H9 (cell line): ENCODE measurements at regions not wholly inside any gene's neighbourhood (a gene's known extent, or its start where the extent isn't known, plus 50 kb on each side); places are given as distances from the start of the nearest gene placed in this dataset.

ENCODE experiments used
- DNase-seq: peaks from one replicate; pipeline ENCODE4 v3.0.0-alpha.2; 2017
- H2AFZ ChIP-seq: one replicate; pipeline ENCODE4 v1.6.1; 2013; ENCODE audit warnings: mild to moderate bottlenecking, low read length, control low read depth, moderate library complexity
- H2AK5ac ChIP-seq: 2 replicates; pipeline ENCODE4 v1.6.1; 2013; ENCODE audit warnings: low read length, control low read depth, mixed read lengths; ENCODE audit not compliant: insufficient read length
- H2BK120ac ChIP-seq: one replicate; pipeline ENCODE4 v1.6.1; 2013; ENCODE audit warnings: low read depth, mild to moderate bottlenecking, low read length, control low read depth, inconsistent platforms; ENCODE audit not compliant: poor library complexity, severe bottlenecking
- H2BK12ac ChIP-seq: 2 replicates; pipeline ENCODE4 v1.6.1; 2013; ENCODE audit warnings: low read length, control low read depth, mixed read lengths, low read depth; ENCODE audit not compliant: insufficient read length
- H2BK15ac ChIP-seq: 2 replicates; pipeline ENCODE4 v1.6.1; 2013; ENCODE audit warnings: low read depth, low read length, control low read depth
- H2BK20ac ChIP-seq: one replicate; pipeline ENCODE4 v1.6.1; 2013; ENCODE audit warnings: low read depth, mild to moderate bottlenecking, low read length, control low read depth, inconsistent platforms; ENCODE audit not compliant: poor library complexity, severe bottlenecking
- H2BK5ac ChIP-seq: 2 replicates; pipeline ENCODE4 v1.6.1; 2013; ENCODE audit warnings: low read length, control low read depth, mixed read lengths; ENCODE audit not compliant: insufficient read length
- H3K14ac ChIP-seq: 2 replicates; pipeline ENCODE4 v1.6.1; 2013; ENCODE audit warnings: low read length, control low read depth; ENCODE audit not compliant: insufficient read depth
- H3K18ac ChIP-seq: 2 replicates; pipeline ENCODE4 v1.6.1; 2013; ENCODE audit warnings: low read depth, mild to moderate bottlenecking, mixed read lengths, low read length, control low read depth; ENCODE audit not compliant: insufficient read length
- H3K23ac ChIP-seq: 2 replicates; pipeline ENCODE4 v1.6.1; 2013; ENCODE audit warnings: low read length, control low read depth, mixed read lengths, low read depth; ENCODE audit not compliant: insufficient read length
- H3K23me2 ChIP-seq: 2 replicates; pipeline ENCODE4 v1.6.1; 2013; ENCODE audit warnings: low read depth, mild to moderate bottlenecking, mixed read lengths, low read length, control low read depth; ENCODE audit not compliant: insufficient read length, poor library complexity, severe bottlenecking
- H3K27ac ChIP-seq: 2 replicates; pipeline ENCODE4 v1.5.1; 2013; ENCODE audit warnings: low read length, control low read depth, mixed read lengths, low read depth; ENCODE audit not compliant: insufficient read length
- H3K27me3 ChIP-seq: 2 replicates; pipeline ENCODE4 v1.6.1; 2013; ENCODE audit warnings: low read length, control low read depth, inconsistent platforms; ENCODE audit not compliant: insufficient read depth
- H3K4ac ChIP-seq: 2 replicates; pipeline ENCODE4 v1.6.1; 2013; ENCODE audit warnings: low read depth, mild to moderate bottlenecking, control low read depth, inconsistent platforms, low read length, moderate library complexity
- H3K4me1 ChIP-seq: 2 replicates; pipeline ENCODE4 v1.6.1; 2013; ENCODE audit warnings: low read length, control low read depth, inconsistent platforms; ENCODE audit not compliant: insufficient read depth
- H3K4me2 ChIP-seq: 2 replicates; pipeline ENCODE4 v1.6.1; 2013; ENCODE audit warnings: low read length, control low read depth, mixed read lengths; ENCODE audit not compliant: insufficient read length, insufficient read depth
- H3K56ac ChIP-seq: 2 replicates; pipeline ENCODE4 v1.6.1; 2013; ENCODE audit warnings: low read depth, mild to moderate bottlenecking, mixed read lengths, low read length, control low read depth; ENCODE audit not compliant: insufficient read length
- H3K79me1 ChIP-seq: 2 replicates; pipeline ENCODE4 v1.6.1; 2013; ENCODE audit warnings: low read depth, mild to moderate bottlenecking, moderate library complexity, low read length, control low read depth, inconsistent platforms; ENCODE audit not compliant: insufficient read depth, poor library complexity, severe bottlenecking
- H3K79me2 ChIP-seq: 2 replicates; pipeline ENCODE4 v1.6.1; 2013; ENCODE audit warnings: low read length, control low read depth, inconsistent platforms; ENCODE audit not compliant: insufficient read depth
- H3K9ac ChIP-seq: 2 replicates; pipeline ENCODE4 v1.6.1; 2013; ENCODE audit warnings: low read length, control low read depth, mixed read lengths; ENCODE audit not compliant: insufficient read length; ENCODE audit errors: extremely low read depth
- H3K9me3 ChIP-seq: one replicate; pipeline ENCODE4 v1.6.1; 2013; ENCODE audit warnings: low read depth, low read length, inconsistent platforms; ENCODE audit not compliant: control insufficient read depth
- H3T11ph ChIP-seq: one replicate; pipeline ENCODE4 v1.6.1; 2013; ENCODE audit warnings: mild to moderate bottlenecking, low read length, control low read depth, inconsistent platforms
- H4K20me1 ChIP-seq: one replicate; pipeline ENCODE4 v1.6.1; 2013; ENCODE audit not compliant: control insufficient read depth, insufficient read length, insufficient read depth
- H4K5ac ChIP-seq: 2 replicates; pipeline ENCODE4 v1.6.1; 2013; ENCODE audit warnings: low read depth, mild to moderate bottlenecking, mixed read lengths, low read length, control low read depth; ENCODE audit not compliant: insufficient read length
- H4K8ac ChIP-seq: replicated peaks from 2 replicates; pipeline ENCODE4 v1.6.1; 2013; ENCODE audit warnings: low read length, control low read depth, mixed read lengths, low read depth; ENCODE audit not compliant: insufficient read length
- H4K91ac ChIP-seq: 2 replicates; pipeline ENCODE4 v1.6.1; 2013; ENCODE audit warnings: low read depth, mild to moderate bottlenecking, moderate library complexity, mixed read lengths, low read length, control low read depth; ENCODE audit not compliant: insufficient read length
- H3K27ac Mint-ChIP-seq, 3 experiments: 2 replicates in 2 of 3; 3 replicates in 1 of 3; pipeline ENCODE4 v1.8.0; 2020 to 2021; ENCODE audit warnings: mixed read lengths in 3 of 3, mild to moderate bottlenecking in 1 of 3, moderate library complexity in 1 of 3
- H3K27me3 Mint-ChIP-seq: 2 replicates; pipeline ENCODE4 v1.8.0; 2021; ENCODE audit warnings: low read depth, mild to moderate bottlenecking, moderate library complexity, mixed read lengths
- H3K36me3 Mint-ChIP-seq, 3 experiments: 2 replicates in 2 of 3; 3 replicates in 1 of 3; pipeline ENCODE4 v1.8.0; 2020 to 2021; ENCODE audit warnings: low read depth in 3 of 3, mixed read lengths in 3 of 3; ENCODE audit not compliant: insufficient read depth in 1 of 3
- H3K4me1 Mint-ChIP-seq, 2 experiments: 2 replicates each; pipeline ENCODE4 v1.8.0; 2020; ENCODE audit warnings: mixed read lengths in 2 of 2
- H3K4me3 Mint-ChIP-seq, 2 experiments: 2 replicates in 1 of 2; 3 replicates in 1 of 2; pipeline ENCODE4 v1.8.0; 2020 to 2021; ENCODE audit warnings: mild to moderate bottlenecking in 2 of 2, mixed read lengths in 2 of 2, moderate library complexity in 1 of 2
- H3K9me3 Mint-ChIP-seq, 2 experiments: 2 replicates in 1 of 2; 3 replicates in 1 of 2; pipeline ENCODE4 v1.8.0; 2020; ENCODE audit warnings: mild to moderate bottlenecking in 2 of 2, mixed read lengths in 2 of 2, moderate library complexity in 1 of 2
- WGBS: extraction: QIAGEN DNeasy Blood & Tissue Kit; methylation state at CpG from one replicate; pipeline ENCODE4 v1.1.7; 2013; ENCODE audit warnings: missing lambda C conversion rate, low lambda C conversion rate, mixed read lengths; ENCODE audit not compliant: insufficient read length; ENCODE audit errors: extremely low coverage; 5-methylcytosine and 5-hydroxymethylcytosine counted together
- TF ChIP-seq, protein P1 (sequence below): fragments of 200-600 bp; sonication (generic); conservative IDR thresholded peaks from 3 replicates; pipeline ENCODE4 v1.8.0; 2021; ENCODE audit warnings: antibody characterized with exemption, mild to moderate bottlenecking

DNA sequence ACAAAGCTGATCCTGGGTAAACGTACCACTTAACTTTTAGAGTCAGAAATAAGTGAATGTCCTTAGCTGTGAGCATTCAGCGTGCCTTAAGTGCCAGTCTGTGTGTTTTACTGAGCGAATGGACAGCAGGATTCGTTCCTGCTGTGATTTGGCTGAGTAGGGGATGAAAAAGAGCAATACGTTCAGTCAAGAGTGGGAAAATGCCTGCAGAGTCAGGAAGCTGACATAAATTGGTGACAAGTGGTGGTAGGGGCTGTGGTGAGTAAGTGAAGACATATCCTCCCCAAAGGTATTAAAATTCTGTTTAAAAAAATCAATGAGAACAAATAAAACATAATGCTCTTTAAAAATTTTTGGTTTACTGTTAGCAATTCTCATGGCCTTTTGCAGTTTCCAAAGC lies 56.6 kb upstream of the TNIP3 start:
- TF ChIP-seq, protein P1, sequence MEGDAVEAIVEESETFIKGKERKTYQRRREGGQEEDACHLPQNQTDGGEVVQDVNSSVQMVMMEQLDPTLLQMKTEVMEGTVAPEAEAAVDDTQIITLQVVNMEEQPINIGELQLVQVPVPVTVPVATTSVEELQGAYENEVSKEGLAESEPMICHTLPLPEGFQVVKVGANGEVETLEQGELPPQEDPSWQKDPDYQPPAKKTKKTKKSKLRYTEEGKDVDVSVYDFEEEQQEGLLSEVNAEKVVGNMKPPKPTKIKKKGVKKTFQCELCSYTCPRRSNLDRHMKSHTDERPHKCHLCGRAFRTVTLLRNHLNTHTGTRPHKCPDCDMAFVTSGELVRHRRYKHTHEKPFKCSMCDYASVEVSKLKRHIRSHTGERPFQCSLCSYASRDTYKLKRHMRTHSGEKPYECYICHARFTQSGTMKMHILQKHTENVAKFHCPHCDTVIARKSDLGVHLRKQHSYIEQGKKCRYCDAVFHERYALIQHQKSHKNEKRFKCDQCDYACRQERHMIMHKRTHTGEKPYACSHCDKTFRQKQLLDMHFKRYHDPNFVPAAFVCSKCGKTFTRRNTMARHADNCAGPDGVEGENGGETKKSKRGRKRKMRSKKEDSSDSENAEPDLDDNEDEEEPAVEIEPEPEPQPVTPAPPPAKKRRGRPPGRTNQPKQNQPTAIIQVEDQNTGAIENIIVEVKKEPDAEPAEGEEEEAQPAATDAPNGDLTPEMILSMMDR: no peak
- Mint-ChIP-seq H3K36me3 (no peaks in the 10 kb centered on the region), H3K4me3 (no peak overlapping the region), H3K27me3 (no peaks in the 10 kb centered on the region; the same call in 1 of the 2 replicates), H3K4me1 (no peaks in the 10 kb centered on the region), H3K27ac (no peak overlapping the region), H3K9me3 (no peaks in the 10 kb centered on the region; a peak in 1 of 5 replicates)
- H2AK5ac ChIP-seq: no peak overlapping the region
- no peak overlapping the region for H3K4me2 ChIP-seq
- no peak overlapping the region for H3T11ph ChIP-seq
- H2BK120ac ChIP-seq: no peak overlapping the region
- no peak overlapping the region for H2BK20ac ChIP-seq
- no peaks in the 10 kb centered on the region for H3K4me1 ChIP-seq
- no peaks in the 10 kb centered on the region for H3K23me2 ChIP-seq
- no peak overlapping the region for H3K18ac ChIP-seq
- H3K14ac ChIP-seq: no peak overlapping the region
- no peak overlapping the region for H3K27ac ChIP-seq
- no peak overlapping the region for H3K9ac ChIP-seq
- H3K79me1 ChIP-seq: no peaks in the 10 kb centered on the region
- no peaks in the 10 kb centered on the region for H3K9me3 ChIP-seq
- no peak overlapping the region for H3K56ac ChIP-seq
- no peak overlapping the region for H3K23ac ChIP-seq
- H3K79me2 ChIP-seq: no peaks in the 10 kb centered on the region
- H2AFZ ChIP-seq: no peak overlapping the region
- H2BK12ac ChIP-seq: no peak overlapping the region
- no peaks in the 10 kb centered on the region for H4K20me1 ChIP-seq
- H4K8ac ChIP-seq: no peak overlapping the region
- no peak overlapping the region for H2BK15ac ChIP-seq
- no peaks in the 10 kb centered on the region for H3K27me3 ChIP-seq
- H4K5ac ChIP-seq: no peak overlapping the region
- H2BK5ac ChIP-seq: no peak overlapping the region
- H4K91ac ChIP-seq: no peak overlapping the region
- no peak for DNase-seq
- WGBS: no CpG with 5 or more reads among the region's 5 CpGs
- no peak overlapping the region for H3K4ac ChIP-seq
